ENCODE measurements at regions not wholly inside any gene's neighbourhood (a gene's known extent, or its start where the extent isn't known, plus 50 kb on each side); places are given as distances from the start of the nearest gene placed in this dataset.

DNA sequence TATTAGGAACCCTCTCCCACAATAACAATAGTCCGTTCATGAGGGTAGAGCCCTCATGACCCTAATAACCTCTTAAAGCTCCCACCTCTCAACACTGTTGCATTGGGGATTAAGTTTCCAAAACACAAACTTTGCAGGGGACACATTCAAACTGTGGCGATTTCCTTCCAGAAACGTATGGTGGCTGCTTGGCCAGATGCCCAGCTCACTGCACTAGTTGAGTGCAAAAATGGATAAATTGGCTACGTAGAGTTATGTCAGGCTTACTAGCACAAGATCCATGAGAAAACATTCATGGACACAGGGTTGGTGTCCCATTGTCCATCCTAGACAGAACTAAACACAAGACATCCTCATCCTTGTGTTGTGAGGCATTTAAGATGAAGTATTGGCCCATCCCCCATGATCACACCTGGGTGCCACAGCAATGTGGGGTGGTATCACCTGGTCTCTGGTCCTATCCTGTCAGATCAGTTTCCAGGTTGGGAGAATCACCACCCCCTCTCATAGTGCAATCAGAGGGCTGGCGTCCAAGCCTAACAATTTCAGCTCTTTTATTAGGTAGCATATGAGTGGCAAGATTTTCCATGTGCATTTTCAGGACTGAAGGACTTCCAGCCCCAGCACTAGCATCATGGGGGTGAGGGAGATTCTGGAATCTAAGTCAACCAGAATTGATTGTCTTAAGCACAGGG, 63.4 kb upstream of the ELOVL5 start:
- TF ChIP-seq ARNT (IDR thresholded peaks at IDR 0.05), result no peak
- TF ChIP-seq FOXM1 (IDR thresholded peaks at IDR 0.05; ENCODE audit: borderline replicate concordance), result no peak
- TF ChIP-seq ZNF384 (IDR thresholded peaks at IDR 0.05), result no peak
- TF ChIP-seq L3MBTL2 (conservative IDR thresholded peaks at IDR 0.05), result no peak
- TF ChIP-seq BHLHE40 (IDR thresholded peaks at IDR 0.05; ENCODE audit: borderline replicate concordance), result no peak
- no peak for TF ChIP-seq LEF1 (IDR thresholded peaks at IDR 0.05; ENCODE audit: borderline replicate concordance)
- no peak for TF ChIP-seq TARDBP (IDR thresholded peaks at IDR 0.05)
- no peak for TF ChIP-seq NFRKB (IDR thresholded peaks at IDR 0.05)
- no peak for TF ChIP-seq ELF4 (IDR thresholded peaks at IDR 0.05)
- no peak for TF ChIP-seq SUZ12 (IDR thresholded peaks at IDR 0.05)
- DNase-seq (ENCODE audit: extremely low spot score), result no peak
- POLR2A ChIA-PET, result no interaction called here
- CTCF ChIA-PET, result no interaction called here

DNA sequence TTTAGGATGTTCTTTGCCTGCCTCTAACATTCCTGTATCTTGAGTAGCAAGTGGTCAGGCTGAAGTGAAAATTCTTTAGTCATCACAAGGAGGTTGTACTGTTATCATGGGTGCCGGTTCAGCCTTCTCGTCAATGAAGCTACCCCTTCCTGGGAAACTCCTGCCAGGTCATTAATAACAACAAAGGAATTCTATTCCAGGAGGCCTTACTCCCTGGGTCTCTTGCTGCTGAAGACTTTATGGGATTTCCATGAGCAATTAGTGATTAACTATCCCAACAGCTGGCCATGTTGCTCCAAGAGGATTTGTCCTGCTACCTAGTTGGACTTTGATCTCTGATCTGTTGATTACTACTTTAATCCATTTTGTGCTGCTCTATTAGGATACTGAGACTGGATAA, 62.7 kb upstream of the ELOVL5 start:
- ChIA-PET POLR2A (no interaction called here), CTCF (interaction anchor here (0.6 to 0.8 kb wide), 3 partner anchors 15 to 456 kb away, joined by 3 to 4 read pairs (median 3); no protein-coding TSS in a partner anchor)
- DNase-seq (ENCODE audit: extremely low spot score), result no peak
- TF ChIP-seq LEF1 (IDR thresholded peaks at IDR 0.05; ENCODE audit: borderline replicate concordance) (no peak), ARNT (IDR thresholded peaks at IDR 0.05) (no peak), SUZ12 (IDR thresholded peaks at IDR 0.05) (no peak), L3MBTL2 (conservative IDR thresholded peaks at IDR 0.05) (no peak), ELF4 (IDR thresholded peaks at IDR 0.05) (no peak), FOXM1 (IDR thresholded peaks at IDR 0.05; ENCODE audit: borderline replicate concordance) (no peak), TARDBP (IDR thresholded peaks at IDR 0.05) (no peak), CTBP1 (IDR thresholded peaks at IDR 0.05; ENCODE audit: borderline replicate concordance) (no peak), NFRKB (IDR thresholded peaks at IDR 0.05) (no peak), HDGF (IDR thresholded peaks at IDR 0.05; ENCODE audit: borderline replicate concordance) (no peak), BHLHE40 (IDR thresholded peaks at IDR 0.05; ENCODE audit: borderline replicate concordance) (no peak), FOXK2 (IDR thresholded peaks at IDR 0.05) (no peak), ZNF384 (IDR thresholded peaks at IDR 0.05) (no peak), FOXA1 (IDR thresholded peaks at IDR 0.05) (no peak)

- ChIA-PET POLR2A (no interaction called here), CTCF (interaction anchor here (0.6 to 0.8 kb wide), 3 partner anchors 16 to 455 kb away, joined by 3 to 4 read pairs (median 3); no protein-coding TSS in a partner anchor)
- TF ChIP-seq CTBP1 (IDR thresholded peaks at IDR 0.05; ENCODE audit: borderline replicate concordance), result no peak
- no peak for TF ChIP-seq FOXA1 (IDR thresholded peaks at IDR 0.05)
- no peak for TF ChIP-seq L3MBTL2 (conservative IDR thresholded peaks at IDR 0.05)
- TF ChIP-seq ZNF384 (IDR thresholded peaks at IDR 0.05), result no peak
- TF ChIP-seq NFRKB (IDR thresholded peaks at IDR 0.05), result no peak
- no peak for TF ChIP-seq SP1 (IDR thresholded peaks at IDR 0.05)
- TF ChIP-seq FOXK2 (IDR thresholded peaks at IDR 0.05), result no peak
- no peak for TF ChIP-seq ELF4 (IDR thresholded peaks at IDR 0.05)
- TF ChIP-seq FOXM1 (IDR thresholded peaks at IDR 0.05; ENCODE audit: borderline replicate concordance), result no peak
- no peak for TF ChIP-seq TARDBP (IDR thresholded peaks at IDR 0.05)
- no peak for TF ChIP-seq HDGF (IDR thresholded peaks at IDR 0.05; ENCODE audit: borderline replicate concordance)
- no peak for TF ChIP-seq LEF1 (IDR thresholded peaks at IDR 0.05; ENCODE audit: borderline replicate concordance)
- no peak for TF ChIP-seq BHLHE40 (IDR thresholded peaks at IDR 0.05; ENCODE audit: borderline replicate concordance)
- TF ChIP-seq SUZ12 (IDR thresholded peaks at IDR 0.05), result no peak
- no peak for TF ChIP-seq ARNT (IDR thresholded peaks at IDR 0.05)
- TF ChIP-seq PKNOX1 (IDR thresholded peaks at IDR 0.05), result no peak
- DNase-seq (ENCODE audit: extremely low spot score), result peak; percentile 32
Observed at GRCh38 chr6:53410508-53411258, 61.9 kb upstream of the ELOVL5 start.

DNA sequence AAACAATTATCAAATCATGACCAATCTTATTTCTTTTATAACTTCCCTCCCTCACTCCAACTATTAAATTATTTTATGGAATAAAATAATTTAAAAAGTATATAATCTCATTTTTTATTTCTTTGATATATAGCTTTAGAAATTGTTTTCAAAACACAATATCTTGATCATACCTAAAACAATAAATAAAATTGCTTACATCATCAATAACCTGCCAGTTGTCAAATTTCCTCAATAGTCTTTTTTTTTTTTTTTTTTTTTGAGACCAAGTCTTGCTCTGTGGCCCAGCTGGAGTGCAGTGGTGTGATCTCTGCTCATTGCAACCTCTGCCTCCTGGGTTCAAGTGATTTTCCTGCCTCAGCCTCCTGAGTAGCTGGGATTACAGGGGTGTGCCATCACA, 60.1 kb upstream of the ELOVL5 start:
- ChIA-PET POLR2A (no interaction called here), CTCF (interaction anchor here (1.3 kb wide), 1 partner anchor 237 kb away, joined by 3 read pairs; no protein-coding TSS in a partner anchor)
- TF ChIP-seq TARDBP (IDR thresholded peaks at IDR 0.05), result no peak
- no peak for DNase-seq (ENCODE audit: extremely low spot score)

- no peak for TF ChIP-seq HDGF (IDR thresholded peaks at IDR 0.05; ENCODE audit: borderline replicate concordance)
- no peak for TF ChIP-seq LEF1 (IDR thresholded peaks at IDR 0.05; ENCODE audit: borderline replicate concordance)
- TF ChIP-seq ZNF384 (IDR thresholded peaks at IDR 0.05), result no peak
- no peak for TF ChIP-seq ELF4 (IDR thresholded peaks at IDR 0.05)
- TF ChIP-seq SUZ12 (IDR thresholded peaks at IDR 0.05), result no peak
- TF ChIP-seq FOXA1 (IDR thresholded peaks at IDR 0.05), result no peak
- no peak for TF ChIP-seq BHLHE40 (IDR thresholded peaks at IDR 0.05; ENCODE audit: borderline replicate concordance)
- CTCF ChIA-PET, result no interaction called here
- POLR2A ChIA-PET, result no interaction called here
- no peak for DNase-seq (ENCODE audit: extremely low spot score)
Observed at GRCh38 chr6:53399027-53399344, 50.2 kb upstream of the ELOVL5 start.

DNA sequence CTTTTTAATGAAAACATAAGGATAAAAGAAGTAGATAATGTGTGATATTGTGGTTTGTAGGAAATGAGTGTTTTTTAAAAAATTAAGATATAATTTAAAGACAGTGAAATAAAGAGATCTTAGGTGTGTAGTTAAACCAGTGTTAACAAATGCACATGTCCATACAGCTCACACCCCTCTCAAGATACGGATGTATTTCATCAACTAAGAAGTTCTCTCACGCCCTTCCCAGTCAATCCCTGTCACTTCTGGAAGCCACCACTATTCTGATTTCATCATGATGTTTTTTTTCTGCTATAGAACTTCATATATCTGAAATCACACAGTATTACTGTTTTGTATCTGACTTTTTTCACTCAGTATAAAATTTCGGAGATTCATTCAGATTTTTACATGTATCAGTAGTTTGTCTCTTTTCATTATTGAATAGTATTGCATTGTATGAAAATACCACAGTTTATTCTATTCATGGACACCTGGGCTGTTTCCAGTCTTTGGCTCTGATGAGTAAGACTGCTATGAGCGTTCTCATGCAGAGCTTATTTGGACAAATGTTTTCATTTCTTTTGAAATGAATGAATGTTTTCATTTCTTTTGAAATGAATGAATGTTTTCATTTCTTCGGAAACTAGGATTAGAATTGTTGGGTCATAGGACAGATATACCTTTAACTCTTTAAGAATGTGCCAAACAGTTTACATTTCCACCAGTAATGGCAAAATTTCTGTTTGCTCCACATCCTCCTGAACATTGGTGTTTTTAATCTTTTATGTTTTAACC, 49.7 kb upstream of the ELOVL5 start:
- CTCF ChIA-PET, result no interaction called here
- POLR2A ChIA-PET, result no interaction called here
- no peak for DNase-seq (ENCODE audit: extremely low spot score)
- TF ChIP-seq SUZ12 (IDR thresholded peaks at IDR 0.05) (no peak), TARDBP (IDR thresholded peaks at IDR 0.05) (no peak)

Data from HEK293T (cell line).